Heart left ventricle (tissue), 13 donors: ENCODE measurements at regions not wholly inside any gene's neighbourhood (a gene's known extent, or its start where the extent isn't known, plus 50 kb on each side); places are given as distances from the start of the nearest gene placed in this dataset.

Source experiments
- POLR2A ChIP-seq, 2 donors: fragments of 450-650 bp; IDR thresholded peaks; one replicate each; pipeline ENCODE4 v1.6.1; 2017; ENCODE audit warnings: antibody characterized with exemption in 2 of 2, mild to moderate bottlenecking in 2 of 2, moderate library complexity in 2 of 2
- TF ChIP-seq, protein P1 (sequence below), 12 donors: fragments of 200-600 bp; sonication (generic) in 4 of 12; IDR thresholded peaks; one replicate each; pipeline versions ENCODE4 v1.5.0 to v1.8.0; 2018 to 2022; ENCODE audit warnings: antibody characterized with exemption in 12 of 12, mild to moderate bottlenecking in 5 of 12
- donor health status: ischemic (EF 13 %, LVEDD 7.1; RV severe dilation, severe dysfunction).
- donor health status: DM: no; HTN: yes; CAD: no.
- donor health status: DM: no; HTN: no; CAD: no.
- donor health status: ischemic (EF 25% LVEDD 6.9; RV normal size, moderate dysfunction).
- donor health status: ischemic (EF 25% LVEDD 5.7; RV mildly dilated, moderate dysfunction).
- donor health status: ischemic (EF 35%, LVEDD 5.7; RV mildly dilated, moderate dysfunction).
- donor health status: nonischemic (EF 11% LVEDD 7.7; RV severe dilation, severe dysfunction).
- donor health status: DM: yes; HTN: yes; CAD: no.
- donor health status: PGD.
- donor health status: ischemic (EF 29% LVEDD 5.4; RV normal size, mild dysfunction).
- donor health status: nonischemic (EF 23%, LVEDD 6.1; RV moderate dilation, normal function).

DNA sequence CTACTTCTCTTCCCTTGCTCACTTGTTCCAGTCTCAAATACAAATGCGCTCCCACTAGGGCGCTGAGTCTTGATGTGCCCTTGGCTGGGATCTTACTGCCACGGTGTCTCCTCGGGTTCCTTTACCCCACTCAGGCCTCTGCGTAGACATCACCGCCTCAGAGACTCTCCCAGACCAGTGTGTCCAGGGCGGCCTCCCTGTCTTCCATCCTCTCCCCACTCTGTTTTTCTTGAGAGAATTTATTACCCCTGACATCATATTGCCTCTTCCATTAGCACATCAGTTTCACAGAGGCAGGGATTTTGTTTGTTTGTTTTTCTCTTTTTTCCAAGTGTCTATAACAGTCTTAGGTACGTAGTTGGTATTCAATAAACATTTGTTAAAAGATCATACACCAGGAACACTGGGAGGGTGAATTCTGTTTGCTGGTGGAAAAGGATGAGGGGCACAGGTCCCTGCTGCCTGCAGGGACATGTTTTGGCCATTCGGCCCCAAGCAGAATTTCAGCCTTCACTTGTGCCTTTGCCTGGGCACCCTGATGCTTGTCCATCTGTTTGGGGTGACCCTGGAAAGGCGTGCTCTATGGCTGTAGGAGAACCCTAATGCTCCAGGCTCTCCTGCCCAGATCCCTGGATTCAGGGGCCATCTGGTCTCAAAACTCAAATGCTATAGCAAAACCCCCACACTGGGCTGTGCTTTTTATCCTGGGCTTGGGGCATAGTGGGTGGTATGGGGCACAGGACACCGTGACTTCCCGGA lies 55.0 kb downstream of the RPL37A start:
- TF ChIP-seq, protein P1, sequence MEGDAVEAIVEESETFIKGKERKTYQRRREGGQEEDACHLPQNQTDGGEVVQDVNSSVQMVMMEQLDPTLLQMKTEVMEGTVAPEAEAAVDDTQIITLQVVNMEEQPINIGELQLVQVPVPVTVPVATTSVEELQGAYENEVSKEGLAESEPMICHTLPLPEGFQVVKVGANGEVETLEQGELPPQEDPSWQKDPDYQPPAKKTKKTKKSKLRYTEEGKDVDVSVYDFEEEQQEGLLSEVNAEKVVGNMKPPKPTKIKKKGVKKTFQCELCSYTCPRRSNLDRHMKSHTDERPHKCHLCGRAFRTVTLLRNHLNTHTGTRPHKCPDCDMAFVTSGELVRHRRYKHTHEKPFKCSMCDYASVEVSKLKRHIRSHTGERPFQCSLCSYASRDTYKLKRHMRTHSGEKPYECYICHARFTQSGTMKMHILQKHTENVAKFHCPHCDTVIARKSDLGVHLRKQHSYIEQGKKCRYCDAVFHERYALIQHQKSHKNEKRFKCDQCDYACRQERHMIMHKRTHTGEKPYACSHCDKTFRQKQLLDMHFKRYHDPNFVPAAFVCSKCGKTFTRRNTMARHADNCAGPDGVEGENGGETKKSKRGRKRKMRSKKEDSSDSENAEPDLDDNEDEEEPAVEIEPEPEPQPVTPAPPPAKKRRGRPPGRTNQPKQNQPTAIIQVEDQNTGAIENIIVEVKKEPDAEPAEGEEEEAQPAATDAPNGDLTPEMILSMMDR (IDR thresholded peaks at IDR 0.05): no peak
- TF ChIP-seq POLR2A (IDR thresholded peaks at IDR 0.05): no peak
